HG02678 (cell line): ENCODE measurements at regions not wholly inside any gene's neighbourhood (a gene's known extent, or its start where the extent isn't known, plus 50 kb on each side); places are given as distances from the start of the nearest gene placed in this dataset.
"Not testable (repeated sequence)": the region's sequence is repeated elsewhere in the genome, so short reads cannot be mapped to it uniquely, and the experiment has no call there.

Source experiments
- ATAC-seq: cut with Tn5 transposase; IDR thresholded peaks from one replicate; pipeline ENCODE4 v1.9.1; 2021; ENCODE audit warnings: mild to moderate bottlenecking, moderate library complexity; ENCODE audit not compliant: unreplicated experiment

- no peak for ATAC-seq
These were observed 211.1 kb upstream of the DAAM1 start for GRCh38 chr14:58977366-58977765.

GRCh38 chr14:58978343-58978742 lies 210.1 kb upstream of the DAAM1 start:
- ATAC-seq = no peak

- ATAC-seq = no peak
These were observed 209.1 kb upstream of the DAAM1 start for GRCh38 chr14:58979325-58979724.

DNA sequence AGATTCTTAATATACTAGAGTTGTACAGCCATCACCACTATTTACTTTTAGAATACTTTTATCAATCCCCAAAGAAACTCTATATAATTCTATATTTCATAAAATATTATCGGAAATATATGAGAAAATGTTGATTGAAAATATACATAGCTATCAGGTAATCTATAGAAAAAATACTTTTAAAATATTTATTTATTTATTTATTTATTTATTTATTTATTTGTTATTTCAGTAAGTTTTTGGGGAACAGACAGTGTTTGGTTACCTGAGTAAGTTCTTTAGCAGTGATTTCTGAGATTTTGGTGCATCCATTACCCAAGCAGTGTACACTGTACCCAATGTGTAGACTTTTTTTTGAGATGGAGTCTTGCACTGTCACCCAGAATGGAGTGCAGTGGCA lies 206.6 kb upstream of the DAAM1 start:
- ATAC-seq = no peak

DNA sequence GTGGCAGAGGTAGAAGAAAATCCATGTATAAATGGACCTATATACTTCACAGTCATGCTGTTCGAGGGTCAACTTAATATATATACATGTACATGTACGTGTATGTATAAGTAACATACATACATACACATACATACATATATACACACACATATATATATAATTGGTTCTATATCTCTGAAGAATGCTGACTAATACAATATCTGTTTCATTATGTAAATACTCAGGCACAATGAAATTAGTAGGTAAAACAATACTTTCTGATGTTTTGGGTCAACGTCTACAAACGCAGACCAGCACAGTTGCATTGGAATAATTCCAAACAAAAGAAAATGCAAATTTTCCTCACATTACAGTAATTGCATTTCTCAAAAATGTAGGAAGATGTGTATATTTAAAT lies 202.7 kb upstream of the DAAM1 start:
- no peak for ATAC-seq

GRCh38 chr14:58987591-58987990 lies 200.9 kb upstream of the DAAM1 start:
- ATAC-seq = no peak

GRCh38 chr14:58992935-58993334 lies 195.5 kb upstream of the DAAM1 start:
- no peak for ATAC-seq

GRCh38 chr14:58994130-58994529 lies 194.3 kb upstream of the DAAM1 start:
- no peak for ATAC-seq

GRCh38 chr14:59004012-59004411 lies 184.5 kb upstream of the DAAM1 start:
- ATAC-seq = no peak

- ATAC-seq = not testable (repeated sequence)
These were observed 182.3 kb upstream of the DAAM1 start for GRCh38 chr14:59006179-59006578.

- no peak for ATAC-seq
These were observed 178.5 kb upstream of the DAAM1 start for GRCh38 chr14:59009967-59010366.

DNA sequence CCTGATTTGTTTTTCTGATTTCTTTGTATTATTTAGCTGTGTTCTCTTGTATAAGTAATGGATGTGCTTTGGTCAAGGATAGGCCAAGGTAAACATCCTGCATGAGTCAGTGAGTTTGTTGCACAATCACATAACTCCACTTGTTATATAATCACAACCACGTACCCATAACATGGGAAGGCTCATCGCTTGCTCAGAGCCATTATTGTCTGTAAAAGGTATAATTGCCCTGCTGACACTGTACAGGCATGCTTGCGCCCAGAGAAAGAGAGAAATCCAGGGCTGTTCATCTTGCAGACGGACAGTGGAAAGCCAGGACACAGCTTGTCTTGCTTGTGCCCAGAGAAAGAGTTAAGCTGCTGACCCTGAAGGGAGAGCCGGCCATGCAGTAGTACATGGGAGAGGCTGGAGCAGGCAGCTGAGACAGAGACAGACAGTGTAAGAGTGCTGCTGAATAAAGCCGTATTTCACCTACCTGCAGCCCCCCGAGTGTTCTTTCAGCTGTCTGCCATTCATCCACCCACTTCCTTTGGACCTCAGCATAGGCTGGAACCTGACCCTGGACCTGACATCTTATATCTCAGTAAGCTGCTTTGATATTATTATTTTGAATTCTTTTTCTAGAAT lies 174.7 kb upstream of the DAAM1 start:
- no peak for ATAC-seq

GRCh38 chr14:59015482-59015881 lies 173.0 kb upstream of the DAAM1 start:
- ATAC-seq = no peak

DNA sequence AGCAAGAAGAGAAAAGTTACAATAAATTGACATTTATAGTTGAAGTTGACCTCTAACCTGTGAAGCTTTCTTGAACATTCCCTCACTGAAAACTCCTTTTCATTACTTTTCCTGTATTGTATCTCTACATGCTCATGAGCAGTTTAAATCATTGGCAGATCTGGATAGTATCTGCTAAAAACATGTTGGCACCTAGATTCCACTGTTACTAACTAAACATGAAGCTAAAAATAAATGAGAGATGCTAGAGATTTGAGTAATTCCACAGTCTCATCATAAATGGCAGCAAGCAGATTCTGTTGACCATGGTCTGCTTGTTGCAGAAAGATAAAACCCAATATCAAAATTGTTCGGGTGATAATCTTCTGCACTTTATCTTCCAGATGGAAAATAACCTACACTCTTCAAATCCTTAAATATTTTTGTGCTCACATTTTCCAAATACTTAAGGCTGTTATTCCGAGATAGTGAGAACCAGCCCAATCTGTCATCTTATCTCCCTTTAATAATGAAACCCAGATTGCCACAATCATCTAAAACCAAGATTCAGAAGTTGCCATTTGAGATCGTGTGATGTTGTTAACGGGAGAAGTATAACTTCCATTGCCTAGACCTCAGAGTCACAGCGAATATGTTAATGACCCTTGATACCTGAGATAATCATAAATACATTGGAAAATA lies 171.0 kb upstream of the DAAM1 start:
- no peak for ATAC-seq

GRCh38 chr14:59018460-59018859 lies 170.0 kb upstream of the DAAM1 start:
- ATAC-seq = no peak

DNA sequence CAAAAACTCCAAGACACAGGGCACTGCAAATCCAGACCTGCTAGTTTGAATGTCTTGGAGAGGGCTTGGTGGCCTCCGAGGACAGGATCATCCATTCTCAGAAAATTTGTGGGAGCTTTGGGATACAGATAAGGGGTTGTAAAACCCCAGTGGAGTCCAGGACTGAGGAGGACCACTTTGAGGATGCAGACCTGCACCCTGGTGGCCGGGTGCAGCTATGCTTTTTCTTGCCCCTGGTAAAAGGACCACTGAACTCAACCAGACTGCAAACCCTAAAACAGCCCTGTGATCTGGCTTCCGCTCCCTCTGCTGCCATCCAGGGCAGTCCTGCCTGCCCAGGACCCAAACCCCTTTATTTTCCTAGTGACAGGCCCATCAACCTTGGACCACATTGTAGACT lies 169.5 kb upstream of the DAAM1 start:
- no peak for ATAC-seq

- ATAC-seq = no peak
These were observed 168.1 kb upstream of the DAAM1 start for GRCh38 chr14:59020382-59020781.

DNA sequence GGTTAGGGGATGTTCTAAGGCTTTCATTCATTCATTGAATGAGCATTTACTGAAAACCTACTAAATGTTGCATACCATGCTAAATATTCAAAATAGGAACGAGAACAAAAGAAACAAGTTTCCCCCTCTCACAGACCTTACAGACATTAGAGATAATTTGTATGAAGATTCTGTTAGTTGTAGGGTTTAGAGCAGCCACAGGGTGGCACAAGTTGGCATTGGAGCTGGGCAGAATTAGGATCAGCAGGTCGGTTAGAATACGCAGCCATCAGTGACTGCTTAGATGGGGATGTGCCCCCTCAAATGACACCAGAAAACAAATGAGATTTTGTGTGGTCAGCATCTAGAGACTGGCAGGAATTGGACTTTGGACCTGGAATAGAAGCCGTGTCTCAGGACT lies 166.3 kb upstream of the DAAM1 start:
- no peak for ATAC-seq

DNA sequence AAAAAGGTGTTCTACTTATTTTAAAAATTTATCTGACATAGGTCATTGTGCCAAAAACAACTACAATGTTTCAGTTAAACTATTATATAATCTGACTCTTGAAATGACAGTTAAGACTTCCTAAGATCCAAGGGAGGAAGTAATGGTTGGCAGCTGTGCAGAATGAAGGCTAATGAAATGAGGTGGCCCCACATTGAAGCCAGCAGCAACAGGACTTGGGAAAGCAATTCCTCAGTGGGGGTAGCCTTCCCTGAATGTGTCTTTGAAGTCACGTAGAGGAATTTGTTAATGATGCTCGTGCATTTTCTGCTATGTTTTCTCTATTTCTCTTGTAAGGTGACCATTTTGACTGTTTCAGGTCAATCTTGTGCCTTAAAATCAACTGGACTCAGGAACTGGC lies 162.4 kb upstream of the DAAM1 start:
- ATAC-seq = no peak

DNA sequence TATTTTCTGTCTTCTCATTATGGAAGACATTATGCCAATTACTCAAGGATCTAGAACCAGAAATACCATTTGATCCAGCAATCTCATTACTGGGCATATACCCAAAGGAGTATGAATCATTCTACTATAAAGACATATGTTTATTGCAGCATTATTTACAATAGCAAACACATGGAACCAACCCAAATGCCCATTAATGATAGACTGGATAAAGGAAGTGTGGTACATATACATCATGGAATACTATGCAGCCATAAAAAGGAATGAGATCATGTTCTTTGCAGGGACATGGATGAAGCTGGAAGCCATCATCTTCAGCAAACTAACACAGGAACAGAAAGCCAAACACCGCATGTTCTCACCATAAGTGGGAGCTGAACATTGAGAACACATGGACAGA lies 161.8 kb upstream of the DAAM1 start:
- ATAC-seq = not testable (repeated sequence)

GRCh38 chr14:59028476-59029202 lies 159.8 kb upstream of the DAAM1 start:
- peak; percentile 93 for ATAC-seq

DNA sequence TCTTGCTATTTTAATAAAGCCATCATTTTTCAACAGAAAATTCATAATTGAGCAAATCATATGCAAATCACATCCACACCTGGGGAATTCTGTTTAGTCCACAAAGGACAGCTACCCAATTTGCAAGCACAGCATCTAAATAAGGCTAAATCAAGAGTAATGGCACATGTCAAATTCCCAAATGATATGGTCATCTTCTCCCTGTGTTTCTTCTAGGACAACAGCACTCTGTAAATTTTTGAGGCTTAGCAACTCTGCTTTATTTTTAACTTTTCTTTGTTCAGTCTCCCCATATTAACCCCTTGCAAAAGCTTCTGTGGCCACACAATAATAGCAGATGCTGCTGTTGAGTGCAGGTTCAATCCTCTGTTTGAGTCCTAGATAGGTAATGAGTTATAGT lies 155.6 kb upstream of the DAAM1 start:
- ATAC-seq = no peak
